Loucy (cell line): ENCODE measurements at regions not wholly inside any gene's neighbourhood (a gene's known extent, or its start where the extent isn't known, plus 50 kb on each side); places are given as distances from the start of the nearest gene placed in this dataset.

ENCODE experiments used
- H2AFZ ChIP-seq: fragments of 200-600 bp; sonication (generic); 2 replicates; pipeline ENCODE4 v1.6.0; 2016; ENCODE audit warnings: antibody characterized with exemption, mild to moderate bottlenecking, low read length, moderate library complexity
- H3F3A ChIP-seq: fragments of 200-600 bp; 2 replicates; pipeline ENCODE4 v1.6.0; 2016; ENCODE audit warnings: antibody characterized with exemption, low read depth, mild to moderate bottlenecking
- H3K27me3 ChIP-seq: fragments of 200-600 bp; sonication (generic); 2 replicates; pipeline ENCODE4 v1.6.1; 2014; ENCODE audit warnings: low read length, mild to moderate bottlenecking; ENCODE audit not compliant: insufficient read depth, poor library complexity, severe bottlenecking
- H3K36me3 ChIP-seq: fragments of 200-600 bp; sonication (generic); 2 replicates; pipeline ENCODE4 v1.6.1; 2016; ENCODE audit warnings: low read length; ENCODE audit not compliant: insufficient read depth
- H3K4me1 ChIP-seq: fragments of 200-600 bp; sonication (generic); 2 replicates; pipeline ENCODE4 v1.5.1; 2014; ENCODE audit warnings: low read length, mild to moderate bottlenecking; ENCODE audit not compliant: insufficient read depth, poor library complexity, severe bottlenecking
- H3K4me2 ChIP-seq: fragments of 200-600 bp; sonication (generic); 2 replicates; pipeline ENCODE4 v1.6.0; 2014; ENCODE audit warnings: antibody characterized with exemption, low read length, low read depth, mild to moderate bottlenecking; ENCODE audit not compliant: poor library complexity, severe bottlenecking
- H3K4me3 ChIP-seq: fragments of 200-600 bp; sonication (generic); 2 replicates; pipeline ENCODE4 v1.5.1; 2014; ENCODE audit warnings: low read length, mild to moderate bottlenecking, mixed read lengths; ENCODE audit not compliant: poor library complexity, severe bottlenecking
- H3K79me2 ChIP-seq: fragments of 200-600 bp; sonication (generic); 2 replicates; pipeline ENCODE4 v1.6.1; 2014; ENCODE audit warnings: low read length; ENCODE audit not compliant: insufficient read depth
- H3K9ac ChIP-seq: fragments of 200-600 bp; sonication (generic); 2 replicates; pipeline ENCODE4 v1.6.0; 2014; ENCODE audit warnings: mild to moderate bottlenecking, low read depth, low read length, moderate library complexity; ENCODE audit not compliant: poor library complexity, severe bottlenecking
- H3K9me2 ChIP-seq: fragments of 200-600 bp; sonication (generic); replicated peaks from 2 replicates; pipeline ENCODE4 v1.6.1; 2016; ENCODE audit warnings: low read depth, low read length, mixed read lengths
- H3K9me3 ChIP-seq: fragments of 200-600 bp; sonication (generic); 2 replicates; pipeline ENCODE4 v1.6.1; 2014; ENCODE audit warnings: mild to moderate bottlenecking, antibody characterized with exemption, low read length, low read depth; ENCODE audit not compliant: insufficient read depth
- H4K20me1 ChIP-seq: fragments of 200-600 bp; sonication (generic); 2 replicates; pipeline ENCODE4 v1.6.0; 2014; ENCODE audit warnings: antibody characterized with exemption, low read length, mild to moderate bottlenecking; ENCODE audit not compliant: insufficient read depth, poor library complexity, severe bottlenecking
- EZH2phosphoT487 ChIP-seq: fragments of 200-600 bp; IDR thresholded peaks from 2 replicates; pipeline ENCODE4 v1.6.1; 2018; ENCODE audit warnings: antibody characterized with exemption, mild to moderate bottlenecking, moderate library complexity, borderline replicate concordance
- TF ChIP-seq, protein P1 (sequence below): fragments of 200-600 bp; sonication (generic); conservative IDR thresholded peaks from 2 replicates; pipeline ENCODE4 v1.5.1; 2014; ENCODE audit warnings: mild to moderate bottlenecking, antibody characterized with exemption, low read length

DNA sequence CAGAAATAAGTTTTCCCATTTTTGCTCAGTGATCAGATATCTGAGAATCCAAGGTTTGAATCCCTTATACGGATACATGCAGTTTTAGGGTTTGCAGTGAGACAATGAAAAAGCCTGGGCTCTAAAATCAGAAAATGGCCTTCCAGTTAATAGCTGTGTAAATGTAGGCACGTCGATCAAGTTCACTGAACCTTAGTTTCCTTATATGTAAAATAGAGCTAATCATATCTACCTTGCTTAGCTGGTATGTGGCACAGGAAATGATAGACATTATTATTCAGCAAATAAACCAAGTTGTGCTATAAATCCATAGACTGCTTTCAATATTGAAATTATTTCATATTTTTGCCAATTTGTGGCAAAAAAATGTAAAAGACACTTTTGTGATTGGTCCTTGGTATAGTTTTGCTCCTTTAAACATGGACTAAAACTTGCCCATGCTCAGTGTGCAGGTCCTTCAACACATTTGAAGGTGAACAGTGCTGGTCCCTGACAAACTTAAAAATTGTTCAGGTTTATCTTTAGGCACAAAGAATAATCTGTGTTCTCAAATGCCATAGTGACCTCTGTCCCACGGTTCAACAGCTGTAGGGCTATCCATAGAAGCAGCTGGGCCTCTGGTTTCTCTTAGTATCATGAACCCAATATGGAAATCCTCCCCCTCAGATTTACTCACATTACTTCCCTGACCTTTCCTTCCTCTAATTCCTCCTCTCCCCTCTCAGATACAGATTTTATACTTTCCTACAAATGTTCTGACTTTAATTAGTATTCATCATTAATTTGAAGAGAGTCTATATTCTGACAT is 51.0 kb downstream of the CCDC54 start:
- TF ChIP-seq, protein P1, sequence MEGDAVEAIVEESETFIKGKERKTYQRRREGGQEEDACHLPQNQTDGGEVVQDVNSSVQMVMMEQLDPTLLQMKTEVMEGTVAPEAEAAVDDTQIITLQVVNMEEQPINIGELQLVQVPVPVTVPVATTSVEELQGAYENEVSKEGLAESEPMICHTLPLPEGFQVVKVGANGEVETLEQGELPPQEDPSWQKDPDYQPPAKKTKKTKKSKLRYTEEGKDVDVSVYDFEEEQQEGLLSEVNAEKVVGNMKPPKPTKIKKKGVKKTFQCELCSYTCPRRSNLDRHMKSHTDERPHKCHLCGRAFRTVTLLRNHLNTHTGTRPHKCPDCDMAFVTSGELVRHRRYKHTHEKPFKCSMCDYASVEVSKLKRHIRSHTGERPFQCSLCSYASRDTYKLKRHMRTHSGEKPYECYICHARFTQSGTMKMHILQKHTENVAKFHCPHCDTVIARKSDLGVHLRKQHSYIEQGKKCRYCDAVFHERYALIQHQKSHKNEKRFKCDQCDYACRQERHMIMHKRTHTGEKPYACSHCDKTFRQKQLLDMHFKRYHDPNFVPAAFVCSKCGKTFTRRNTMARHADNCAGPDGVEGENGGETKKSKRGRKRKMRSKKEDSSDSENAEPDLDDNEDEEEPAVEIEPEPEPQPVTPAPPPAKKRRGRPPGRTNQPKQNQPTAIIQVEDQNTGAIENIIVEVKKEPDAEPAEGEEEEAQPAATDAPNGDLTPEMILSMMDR: no peak
- TF ChIP-seq EZH2phosphoT487: no peak
- Histone ChIP-seq H3K36me3 (no peaks in the 10 kb centered on the region), H3K27me3 (no peaks in the 10 kb centered on the region), H3F3A (no peaks in the 10 kb centered on the region), H3K9me2 (no peaks in the 10 kb centered on the region), H4K20me1 (no peaks in the 10 kb centered on the region), H3K4me2 (no peak overlapping the region), H3K79me2 (no peaks in the 10 kb centered on the region), H3K4me3 (no peak overlapping the region), H3K4me1 (peaks cover 9% of the 10 kb centered on the region), H3K9me3 (no peaks in the 10 kb centered on the region), H3K9ac (no peak overlapping the region), H2AFZ (no peak overlapping the region)

DNA sequence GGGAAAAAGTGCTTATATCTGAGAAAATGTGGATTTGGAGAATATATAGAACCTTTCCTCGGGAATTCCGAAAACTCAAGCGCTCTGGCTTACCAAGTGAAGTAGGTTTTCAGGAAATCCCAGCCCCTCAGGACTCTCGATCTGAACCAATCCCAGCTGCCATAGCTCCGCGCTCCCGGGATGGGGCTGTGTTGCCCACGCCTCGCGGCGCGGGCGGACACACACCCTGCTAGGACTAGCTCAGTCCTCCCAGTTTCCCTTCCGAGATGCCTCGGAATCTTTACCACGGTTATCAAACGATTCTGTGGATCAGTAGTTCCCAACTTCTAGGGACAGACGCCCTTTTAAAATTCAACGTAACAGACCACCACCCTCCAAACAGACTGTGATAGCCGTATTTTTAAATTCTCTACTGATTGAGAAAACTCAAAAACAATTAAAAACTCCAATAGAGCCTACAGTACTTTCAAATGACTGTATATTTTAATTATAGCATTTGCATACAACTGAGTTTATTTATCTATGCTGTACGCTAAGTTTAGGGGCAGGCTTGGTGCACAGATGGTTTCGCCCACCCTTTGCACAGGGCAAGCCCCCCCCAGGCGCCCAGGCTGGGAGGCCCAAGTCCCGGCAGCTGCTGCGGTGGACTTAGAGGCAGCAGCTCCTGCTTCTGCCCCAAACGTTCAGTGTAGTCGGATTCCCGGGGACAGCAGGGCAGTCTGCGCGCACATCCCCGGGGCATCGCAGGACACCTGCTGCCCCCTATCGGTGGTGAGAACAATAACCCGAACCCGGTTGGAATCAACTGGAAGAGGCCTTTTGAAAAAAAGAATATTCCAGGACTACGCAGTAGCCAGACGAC is 52.3 kb downstream of the CCDC54 start:
- Histone ChIP-seq H3K4me1 (peaks cover 9% of the 10 kb centered on the region), H4K20me1 (no peaks in the 10 kb centered on the region), H3K4me3 (peak overlapping the region; percentile 83), H3K27me3 (no peaks in the 10 kb centered on the region), H3K79me2 (no peaks in the 10 kb centered on the region), H3K9ac (peak overlapping the region; percentile 83), H3K9me3 (no peaks in the 10 kb centered on the region), H3K36me3 (no peaks in the 10 kb centered on the region), H3F3A (no peaks in the 10 kb centered on the region), H3K9me2 (no peaks in the 10 kb centered on the region), H3K4me2 (peak overlapping the region; percentile 86), H2AFZ (peak overlapping the region; percentile 93; the same call in 1 of the 2 replicates)
- TF ChIP-seq, protein P1: peak; percentile 91
- TF ChIP-seq EZH2phosphoT487: no peak

DNA sequence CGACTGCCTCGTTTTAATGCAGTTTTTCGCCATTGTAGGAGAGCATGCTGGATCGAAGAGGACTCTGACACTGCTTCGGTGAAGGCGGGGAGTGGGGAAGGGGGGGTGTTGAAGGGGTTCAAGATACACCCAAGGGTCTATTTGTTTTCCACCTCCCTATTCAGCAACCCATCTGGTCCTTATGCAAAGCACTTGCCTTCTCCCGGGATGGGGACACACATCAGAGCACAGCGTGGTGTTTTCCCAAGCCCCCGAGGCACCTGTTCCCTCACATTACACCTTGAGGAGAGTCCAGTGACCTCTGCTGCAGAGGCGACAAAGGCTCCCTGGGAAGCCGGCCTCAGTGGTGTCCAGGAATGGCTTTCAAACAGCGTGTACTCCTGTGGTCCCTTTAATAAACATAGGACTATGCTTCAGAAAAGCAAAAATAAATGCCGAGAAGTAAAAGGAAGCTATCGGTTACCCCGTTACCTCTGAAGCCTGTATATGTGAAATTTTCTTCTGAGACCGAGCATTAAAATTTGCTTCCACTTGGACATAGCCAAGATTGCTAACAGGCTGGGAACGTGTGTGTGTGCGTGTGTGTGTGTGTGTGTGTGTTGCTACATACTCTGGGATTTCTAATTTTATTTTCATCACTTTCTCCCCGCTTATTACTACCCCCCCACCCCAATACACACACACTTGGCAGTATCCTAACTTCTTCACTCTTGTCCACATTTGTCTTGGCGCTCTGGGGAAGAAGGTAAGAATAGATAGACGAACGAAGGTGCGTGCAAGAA is 53.2 kb downstream of the CCDC54 start:
- H3K36me3 ChIP-seq: no peaks in the 10 kb centered on the region
- TF ChIP-seq EZH2phosphoT487: no peak
- TF ChIP-seq, protein P1: peak; percentile 34; the same call in 1 of the 2 replicates
- no peaks in the 10 kb centered on the region for H3F3A ChIP-seq
- H3K9me3 ChIP-seq: no peaks in the 10 kb centered on the region
- H4K20me1 ChIP-seq: no peaks in the 10 kb centered on the region
- H3K9me2 ChIP-seq: no peaks in the 10 kb centered on the region
- H3K9ac ChIP-seq: peak overlapping the region; percentile 83
- peak overlapping the region; percentile 86 for H3K4me2 ChIP-seq
- H3K27me3 ChIP-seq: no peaks in the 10 kb centered on the region
- no peaks in the 10 kb centered on the region for H3K79me2 ChIP-seq
- peak overlapping the region; percentile 83 for H3K4me3 ChIP-seq
- peak overlapping the region; percentile 93 for H2AFZ ChIP-seq
- peaks cover 9% of the 10 kb centered on the region for H3K4me1 ChIP-seq
